GM12878 (cell line): ENCODE measurements at regions not wholly inside any gene's neighbourhood (a gene's known extent, or its start where the extent isn't known, plus 50 kb on each side); places are given as distances from the start of the nearest gene placed in this dataset.
A peak's percentile ranks its signal among the peaks of the same experiment; 100 is the strongest.

Experiments used
- CHD2 ChIP-seq: IDR thresholded peaks from 2 replicates; pipeline ENCODE4 v1.6.1; 2011; ENCODE audit warnings: low read depth, low read length, improper control_type of control experiment, borderline replicate concordance
- CREM ChIP-seq: IDR thresholded peaks from 2 replicates; pipeline ENCODE4 v1.6.1; 2014; ENCODE audit warnings: antibody characterized with exemption, low read depth
- EZH2 ChIP-seq: IDR thresholded peaks from 2 replicates; pipeline ENCODE4 v1.6.1; 2012; ENCODE audit warnings: low read depth, mild to moderate bottlenecking, control low read depth, inconsistent platforms, low read length, borderline replicate concordance; ENCODE audit not compliant: control insufficient read depth
- HCFC1 ChIP-seq: fragments of 150-350 bp; IDR thresholded peaks from 2 replicates; pipeline ENCODE4 v1.6.1; 2014; ENCODE audit warnings: low read length
- HDGF ChIP-seq: fragments of 450-650 bp; IDR thresholded peaks from 2 replicates; pipeline ENCODE4 v1.6.1; 2016; ENCODE audit warnings: antibody characterized with exemption
- IKZF1 ChIP-seq: fragments of 450-650 bp; conservative IDR thresholded peaks from 2 replicates; pipeline ENCODE4 v1.6.1; 2017; ENCODE audit warnings: antibody characterized with exemption, mild to moderate bottlenecking
- JUNB ChIP-seq: IDR thresholded peaks from 2 replicates; pipeline ENCODE4 v1.6.1; 2016; ENCODE audit warnings: antibody characterized with exemption, mild to moderate bottlenecking
- MEF2B ChIP-seq: fragments of 450-650 bp; IDR thresholded peaks from 2 replicates; pipeline ENCODE4 v1.6.1; 2018; ENCODE audit warnings: mild to moderate bottlenecking, moderate library complexity; ENCODE audit not compliant: partially characterized antibody, poor library complexity, severe bottlenecking
- MTA2 ChIP-seq: fragments of 450-650 bp; IDR thresholded peaks from 2 replicates; pipeline ENCODE4 v1.6.1; 2016; ENCODE audit warnings: low read depth, mild to moderate bottlenecking, moderate library complexity
- MTA3 ChIP-seq: IDR thresholded peaks from 2 replicates; pipeline ENCODE4 v1.6.1; 2012; ENCODE audit warnings: low read length, inconsistent platforms, borderline replicate concordance
- MYB ChIP-seq: fragments of 150-350 bp; IDR thresholded peaks from 2 replicates; pipeline ENCODE4 v1.6.1; 2014; ENCODE audit warnings: mild to moderate bottlenecking, low read depth, low read length, borderline replicate concordance
- POLR2AphosphoS5 ChIP-seq: IDR thresholded peaks from 2 replicates; pipeline ENCODE4 v1.6.1; 2011; ENCODE audit warnings: mild to moderate bottlenecking, low read length, inconsistent platforms
- RAD21 ChIP-seq: IDR thresholded peaks from 2 replicates; pipeline ENCODE4 v1.6.1; 2011; ENCODE audit warnings: mild to moderate bottlenecking, low read depth, low read length, moderate library complexity; ENCODE audit not compliant: insufficient read depth
- RAD51 ChIP-seq: fragments of 450-650 bp; IDR thresholded peaks from 2 replicates; pipeline ENCODE4 v1.6.1; 2016; ENCODE audit warnings: moderate library complexity, mild to moderate bottlenecking, inconsistent platforms
- RELA ChIP-seq: fragments of 450-650 bp; IDR thresholded peaks from 2 replicates; pipeline ENCODE4 v1.8.0; 2014; ENCODE audit warnings: borderline replicate concordance; ENCODE audit not compliant: partially characterized antibody
- SIN3A ChIP-seq: IDR thresholded peaks from 2 replicates; pipeline ENCODE4 v1.6.1; 2012; ENCODE audit warnings: low read depth, low read length, improper control_type of control experiment
- SMAD5 ChIP-seq: IDR thresholded peaks from 2 replicates; pipeline ENCODE4 v1.6.1; 2016; ENCODE audit warnings: antibody characterized with exemption, low read depth
- SMARCA5 ChIP-seq: fragments of 450-650 bp; IDR thresholded peaks from 2 replicates; pipeline ENCODE4 v1.6.1; 2017; ENCODE audit warnings: mild to moderate bottlenecking
- SREBF1 ChIP-seq: IDR thresholded peaks from 2 replicates; pipeline ENCODE4 v1.6.1; 2012; ENCODE audit warnings: mild to moderate bottlenecking, low read length
- TARDBP ChIP-seq: IDR thresholded peaks from 2 replicates; pipeline ENCODE4 v1.6.1; 2016; ENCODE audit warnings: borderline replicate concordance
- TCF12 ChIP-seq: IDR thresholded peaks from 2 replicates; pipeline ENCODE4 v1.6.1; 2011; ENCODE audit warnings: low read depth, mild to moderate bottlenecking, low read length
- TCF7 ChIP-seq: IDR thresholded peaks from 2 replicates; pipeline ENCODE4 v1.6.1; 2014; ENCODE audit warnings: antibody characterized with exemption, borderline replicate concordance
- WRNIP1 ChIP-seq: IDR thresholded peaks from 2 replicates; pipeline ENCODE4 v1.6.1; 2011; ENCODE audit warnings: low read depth, low read length, improper control_type of control experiment, borderline replicate concordance
- ZBTB33 ChIP-seq: fragments of 450-650 bp; IDR thresholded peaks from 2 replicates; pipeline ENCODE4 v1.6.1; 2017; ENCODE audit warnings: mild to moderate bottlenecking
- ZNF274 ChIP-seq: IDR thresholded peaks from one replicate; pipeline ENCODE4 v1.8.0; 2011; ENCODE audit not compliant: insufficient read length, insufficient read depth
- ZNF622 ChIP-seq: fragments of 450-650 bp; IDR thresholded peaks from 2 replicates; pipeline ENCODE4 v1.6.1; 2017; ENCODE audit warnings: mild to moderate bottlenecking, inconsistent platforms
- ZZZ3 ChIP-seq: IDR thresholded peaks from 2 replicates; pipeline ENCODE4 v1.6.1; 2011; ENCODE audit warnings: low read depth; ENCODE audit not compliant: control insufficient read depth, insufficient read length
- TF ChIP-seq, protein P1 (sequence below): IDR thresholded peaks from 2 replicates; pipeline ENCODE4 v1.6.1; 2011; ENCODE audit warnings: borderline replicate concordance, low read depth, mild to moderate bottlenecking, moderate library complexity, low read length; ENCODE audit not compliant: insufficient read depth, poor library complexity, severe bottlenecking
- TF ChIP-seq, protein P2 (sequence below): fragments of 450-650 bp; IDR thresholded peaks from 2 replicates; pipeline ENCODE4 v1.6.1; 2017; ENCODE audit warnings: antibody characterized with exemption, mild to moderate bottlenecking, moderate library complexity

- TF ChIP-seq MTA3 = peak; percentile 70; the same call in 1 of the 2 replicates
- TF ChIP-seq SREBF1 = no peak
- TF ChIP-seq RELA = no peak
- TF ChIP-seq POLR2AphosphoS5 = no peak
- peak; percentile 85 for TF ChIP-seq MEF2B
- TF ChIP-seq WRNIP1 = no peak
- no peak for TF ChIP-seq MYB
- no peak for TF ChIP-seq RAD51
- peak; percentile 66; the same call in 1 of the 2 replicates for TF ChIP-seq IKZF1
- no peak for TF ChIP-seq RAD21
- TF ChIP-seq SMAD5 = no peak
- TF ChIP-seq CHD2 = 0 out of 2 replicates have a peak, but pooled peaks have one; percentile 26
- no peak for TF ChIP-seq ZNF274
- TF ChIP-seq MTA2 = peak; percentile 38; the same call in 1 of the 2 replicates
- TF ChIP-seq SIN3A = no peak
- TF ChIP-seq HDGF = no peak
- TF ChIP-seq TCF7 = peak; percentile 77
- TF ChIP-seq, protein P1, sequence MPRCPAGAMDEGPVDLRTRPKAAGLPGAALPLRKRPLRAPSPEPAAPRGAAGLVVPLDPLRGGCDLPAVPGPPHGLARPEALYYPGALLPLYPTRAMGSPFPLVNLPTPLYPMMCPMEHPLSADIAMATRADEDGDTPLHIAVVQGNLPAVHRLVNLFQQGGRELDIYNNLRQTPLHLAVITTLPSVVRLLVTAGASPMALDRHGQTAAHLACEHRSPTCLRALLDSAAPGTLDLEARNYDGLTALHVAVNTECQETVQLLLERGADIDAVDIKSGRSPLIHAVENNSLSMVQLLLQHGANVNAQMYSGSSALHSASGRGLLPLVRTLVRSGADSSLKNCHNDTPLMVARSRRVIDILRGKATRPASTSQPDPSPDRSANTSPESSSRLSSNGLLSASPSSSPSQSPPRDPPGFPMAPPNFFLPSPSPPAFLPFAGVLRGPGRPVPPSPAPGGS = no peak
- TF ChIP-seq, protein P2, sequence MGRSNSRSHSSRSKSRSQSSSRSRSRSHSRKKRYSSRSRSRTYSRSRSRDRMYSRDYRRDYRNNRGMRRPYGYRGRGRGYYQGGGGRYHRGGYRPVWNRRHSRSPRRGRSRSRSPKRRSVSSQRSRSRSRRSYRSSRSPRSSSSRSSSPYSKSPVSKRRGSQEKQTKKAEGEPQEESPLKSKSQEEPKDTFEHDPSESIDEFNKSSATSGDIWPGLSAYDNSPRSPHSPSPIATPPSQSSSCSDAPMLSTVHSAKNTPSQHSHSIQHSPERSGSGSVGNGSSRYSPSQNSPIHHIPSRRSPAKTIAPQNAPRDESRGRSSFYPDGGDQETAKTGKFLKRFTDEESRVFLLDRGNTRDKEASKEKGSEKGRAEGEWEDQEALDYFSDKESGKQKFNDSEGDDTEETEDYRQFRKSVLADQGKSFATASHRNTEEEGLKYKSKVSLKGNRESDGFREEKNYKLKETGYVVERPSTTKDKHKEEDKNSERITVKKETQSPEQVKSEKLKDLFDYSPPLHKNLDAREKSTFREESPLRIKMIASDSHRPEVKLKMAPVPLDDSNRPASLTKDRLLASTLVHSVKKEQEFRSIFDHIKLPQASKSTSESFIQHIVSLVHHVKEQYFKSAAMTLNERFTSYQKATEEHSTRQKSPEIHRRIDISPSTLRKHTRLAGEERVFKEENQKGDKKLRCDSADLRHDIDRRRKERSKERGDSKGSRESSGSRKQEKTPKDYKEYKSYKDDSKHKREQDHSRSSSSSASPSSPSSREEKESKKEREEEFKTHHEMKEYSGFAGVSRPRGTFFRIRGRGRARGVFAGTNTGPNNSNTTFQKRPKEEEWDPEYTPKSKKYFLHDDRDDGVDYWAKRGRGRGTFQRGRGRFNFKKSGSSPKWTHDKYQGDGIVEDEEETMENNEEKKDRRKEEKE = no peak
- no peak for TF ChIP-seq HCFC1
- no peak for TF ChIP-seq TARDBP
- no peak for TF ChIP-seq TCF12
- TF ChIP-seq SMARCA5 = no peak
- TF ChIP-seq JUNB = peak; percentile 19; the same call in 1 of the 2 replicates
- no peak for TF ChIP-seq ZNF622
- TF ChIP-seq ZZZ3 = no peak
- no peak for TF ChIP-seq ZBTB33
- no peak for TF ChIP-seq EZH2
- peak; percentile 73 for TF ChIP-seq CREM
These were observed 291.4 kb downstream of the QKI start (continued) for GRCh38 chr6:163705923-163706322.
